Esophagus muscularis mucosa (tissue), 4 donors: ENCODE measurements at regions not wholly inside any gene's neighbourhood (a gene's known extent, or its start where the extent isn't known, plus 50 kb on each side); places are given as distances from the start of the nearest gene placed in this dataset.

Source experiments
- CTCF ChIP-seq, 3 experiments: fragments of 200-600 bp in 2 of 3; fragments of 450-650 bp in 1 of 3; sonication (generic) in 2 of 3; IDR thresholded peaks; one replicate each; pipeline ENCODE4 v1.5.1; 2017 to 2019; ENCODE audit warnings: antibody characterized with exemption in 3 of 3, mild to moderate bottlenecking in 2 of 3, moderate library complexity in 1 of 3
- EP300 ChIP-seq: sonication (generic); formaldehyde crosslinking; IDR thresholded peaks from one replicate; pipeline ENCODE4 v1.6.1; 2017; ENCODE audit warnings: antibody characterized with exemption
- POLR2A ChIP-seq: fragments of 450-650 bp; IDR thresholded peaks from one replicate; pipeline ENCODE4 v1.6.1; 2017; ENCODE audit warnings: antibody characterized with exemption, moderate library complexity, mild to moderate bottlenecking, low read depth
- POLR2AphosphoS5 ChIP-seq, 2 donors: sonication (generic); formaldehyde crosslinking; IDR thresholded peaks; one replicate each; pipeline ENCODE4 v1.6.1; 2017; ENCODE audit warnings: antibody characterized with exemption in 2 of 2

DNA sequence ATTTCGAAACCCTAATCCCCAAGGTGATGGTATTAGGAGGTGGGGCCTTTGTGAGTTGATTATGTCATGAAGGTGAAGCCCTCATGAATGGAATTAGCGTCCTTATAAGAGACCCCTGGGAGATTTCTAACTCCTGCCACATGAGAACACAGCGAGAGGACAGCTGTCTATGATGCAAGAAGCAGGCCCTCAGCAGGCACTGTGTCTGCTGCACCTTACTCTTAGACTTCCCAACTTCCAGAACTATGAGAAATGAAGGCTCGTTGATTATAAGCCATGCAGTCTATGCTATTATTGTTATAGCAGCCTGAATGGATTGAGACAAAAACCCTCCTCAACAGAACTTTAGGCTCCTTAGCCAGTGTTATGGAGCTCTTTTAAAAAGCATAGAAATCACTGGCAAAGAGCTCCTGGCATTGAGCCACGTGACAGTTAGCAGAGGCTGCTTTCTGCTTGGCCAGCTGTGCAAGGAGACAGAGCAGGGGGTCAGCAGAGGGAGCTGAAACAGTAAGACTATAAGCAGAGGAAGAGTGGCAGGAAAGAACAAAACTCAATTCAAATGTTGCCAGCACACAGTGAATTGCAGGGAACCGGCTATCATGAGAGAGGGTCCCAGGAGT, 219.2 kb upstream of the FAT1 start:
- no peak for TF ChIP-seq POLR2A
- no peak for TF ChIP-seq CTCF (IDR thresholded peaks at IDR 0.05)
- no peak for TF ChIP-seq POLR2AphosphoS5 (IDR thresholded peaks at IDR 0.05)
- no peak for TF ChIP-seq EP300
